ENCODE measurements at regions not wholly inside any gene's neighbourhood (a gene's known extent, or its start where the extent isn't known, plus 50 kb on each side); places are given as distances from the start of the nearest gene placed in this dataset.
"Not testable (repeated sequence)": the region's sequence is repeated elsewhere in the genome, so short reads cannot be mapped to it uniquely, and the experiment has no call there.

- no peak for DNase-seq (ENCODE audit: low read depth, low spot score)
- no peak overlapping the region for H3K27ac ChIP-seq
These were observed 126.8 kb downstream of the ALDH8A1 start for GRCh38 chr6:134822920-134823709.

GRCh38 chr6:134821928-134822864 is 127.7 kb downstream of the ALDH8A1 start:
- no peak for DNase-seq (ENCODE audit: low read depth, low spot score)
- no peak overlapping the region for H3K27ac ChIP-seq

- no peak for DNase-seq (ENCODE audit: low read depth, low spot score)
- H3K27ac ChIP-seq = no peak overlapping the region
These were observed 128.5 kb downstream of the ALDH8A1 start for GRCh38 chr6:134821397-134821796.

GRCh38 chr6:134819863-134820800 is 129.8 kb downstream of the ALDH8A1 start:
- no peak for DNase-seq (ENCODE audit: low read depth, low spot score)
- no peak overlapping the region for H3K27ac ChIP-seq

GRCh38 chr6:134819236-134819635 is 130.7 kb downstream of the ALDH8A1 start:
- no peak for DNase-seq (ENCODE audit: low read depth, low spot score)
- H3K27ac ChIP-seq = no peak overlapping the region

GRCh38 chr6:134817448-134817847 is 132.5 kb downstream of the ALDH8A1 start:
- H3K27ac ChIP-seq = no peak overlapping the region

GRCh38 chr6:134816780-134817179 is 133.1 kb downstream of the ALDH8A1 start:
- DNase-seq (ENCODE audit: low read depth, low spot score) = no peak
- no peak overlapping the region for H3K27ac ChIP-seq

More at GRCh38 chr6:134817448-134817847, 132.5 kb downstream of the ALDH8A1 start:
- DNase-seq (ENCODE audit: low read depth, low spot score) = no peak

- no peak for DNase-seq (ENCODE audit: low read depth, low spot score)
- H3K27ac ChIP-seq = no peak overlapping the region
These were observed 133.6 kb downstream of the ALDH8A1 start for GRCh38 chr6:134816300-134816699.

- peak; percentile 29 for DNase-seq (ENCODE audit: low read depth, low spot score)
These were observed 135.7 kb downstream of the ALDH8A1 start for GRCh38 chr6:134814076-134814695.

GRCh38 chr6:134813146-134813545 is 136.8 kb downstream of the ALDH8A1 start:
- DNase-seq (ENCODE audit: low read depth, low spot score) = no peak
- H3K27ac ChIP-seq = no peak overlapping the region

More at GRCh38 chr6:134814076-134814695, 135.7 kb downstream of the ALDH8A1 start:
- H3K27ac ChIP-seq = no peak overlapping the region

GRCh38 chr6:134810402-134810801 is 139.5 kb downstream of the ALDH8A1 start:
- H3K27ac ChIP-seq = no peak overlapping the region
- no peak for DNase-seq (ENCODE audit: low read depth, low spot score)

- DNase-seq (ENCODE audit: low read depth, low spot score) = no peak
- H3K27ac ChIP-seq = no peak overlapping the region
These were observed 140.8 kb downstream of the ALDH8A1 start for GRCh38 chr6:134809130-134809529.

- DNase-seq (ENCODE audit: low read depth, low spot score) = no peak
- no peak overlapping the region for H3K27ac ChIP-seq
These were observed 143.6 kb downstream of the ALDH8A1 start for GRCh38 chr6:134806180-134806798.

GRCh38 chr6:134805168-134805567 is 144.7 kb downstream of the ALDH8A1 start:
- no peak for DNase-seq (ENCODE audit: low read depth, low spot score)
- no peak overlapping the region for H3K27ac ChIP-seq

- not testable (repeated sequence) for H3K27ac ChIP-seq; DNase-seq (ENCODE audit: low read depth, low spot score)
These were observed 145.6 kb downstream of the ALDH8A1 start for GRCh38 chr6:134804311-134804710.

GRCh38 chr6:134802426-134803058 is 147.4 kb downstream of the ALDH8A1 start:
- DNase-seq (ENCODE audit: low read depth, low spot score) = no peak

GRCh38 chr6:134797400-134798113 is 152.3 kb downstream of the ALDH8A1 start:
- no peak overlapping the region for H3K27ac ChIP-seq
- DNase-seq (ENCODE audit: low read depth, low spot score) = no peak

More at GRCh38 chr6:134802426-134803058, 147.4 kb downstream of the ALDH8A1 start:
- H3K27ac ChIP-seq = no peak overlapping the region

- no peak overlapping the region for H3K27ac ChIP-seq
- no peak for DNase-seq (ENCODE audit: low read depth, low spot score)
These were observed 154.2 kb downstream of the ALDH8A1 start for GRCh38 chr6:134795691-134796090.

Measured in epithelial cell of prostate (primary cell).